GM12878 (cell line): ENCODE measurements at regions not wholly inside any gene's neighbourhood (a gene's known extent, or its start where the extent isn't known, plus 50 kb on each side); places are given as distances from the start of the nearest gene placed in this dataset.

ENCODE experiments used
- ATAC-seq: fragments of 200-7000 bp; cut with Tn5 transposase; 3 replicates; pipeline ENCODE4 v1.9.1; 2020; ENCODE audit warnings: mild to moderate bottlenecking, moderate library complexity
- BruUV-seq: library from RNA; stranded (reverse); fragments of 400-500 nt; replicated peaks from 2 replicates; lab custom pipeline; 2021; lab: Mats Ljungman, UMichigan
- CTCF ChIA-PET: fragments of 300-600 bp; sonication (Branson Sonifier 250); formaldehyde crosslinking; extraction: SDS; loops from one replicate; lab custom pipeline; 2021; ENCODE audit warnings: inconsistent platforms; lab: Yijun Ruan, JAX
- POLR2A ChIA-PET: fragments of 350-600 bp; formaldehyde crosslinking; extraction: SDS; loops from one replicate; lab custom pipeline; 2021; ENCODE audit warnings: inconsistent platforms; lab: Charles Lee
- RAD21 ChIA-PET: fragments of 300-600 bp; sonication (Branson Sonifier 250); formaldehyde crosslinking; loops from one replicate; lab custom pipeline; 2023; ENCODE audit warnings: antibody characterized with exemption; ENCODE audit not compliant: unreplicated experiment; lab: Charles Lee
- SMC1A ChIA-PET: fragments of 300-600 bp; sonication (Branson Sonifier 250); formaldehyde crosslinking; loops from one replicate; lab custom pipeline; 2023; ENCODE audit not compliant: unreplicated experiment, uncharacterized antibody; lab: Charles Lee
- DNase-seq: peaks from one replicate; pipeline ENCODE4 v3.0.0-alpha.2; 2011; ENCODE audit warnings: low read depth, low spot score
- FAIRE-seq: peaks from 3 replicates; lab custom pipeline; 2011; peaks lifted over from hg19 to GRCh38; lab: Jason Lieb, UNC
- H2AFZ ChIP-seq: 2 replicates; pipeline ENCODE4 v1.6.0; 2011; ENCODE audit warnings: low read depth, low read length, control low read depth; ENCODE audit not compliant: control insufficient read depth
- H3K27ac ChIP-seq: 2 replicates; pipeline ENCODE4 v1.5.1; 2011; ENCODE audit warnings: control low read depth; ENCODE audit not compliant: control insufficient read depth, insufficient read depth
- H3K27me3 ChIP-seq, 2 experiments: replicated peaks in 1 of 2; 2 replicates each; pipeline versions ENCODE4 v1.6.0 to v1.6.1; 2011; ENCODE audit warnings: low read length in 1 of 2; ENCODE audit not compliant: control insufficient read depth in 2 of 2, insufficient read depth in 2 of 2
- H3K36me3 ChIP-seq, 2 experiments: 2 replicates each; pipeline ENCODE4 v1.5.1; 2011; ENCODE audit warnings: low read length in 1 of 2; ENCODE audit not compliant: control insufficient read depth in 2 of 2, insufficient read depth in 2 of 2
- H3K4me1 ChIP-seq: 2 replicates; pipeline ENCODE4 v1.6.1; 2011; ENCODE audit warnings: mild to moderate bottlenecking, low read length, moderate library complexity, mixed read lengths; ENCODE audit not compliant: control insufficient read depth, insufficient read depth
- H3K4me2 ChIP-seq: 2 replicates; pipeline ENCODE4 v1.6.0; 2011; ENCODE audit warnings: control low read depth; ENCODE audit not compliant: control insufficient read depth, insufficient read depth
- H3K4me3 ChIP-seq: fragments of 200-600 bp; sonication (generic); 2 replicates; pipeline ENCODE4 v1.5.1; 2016
- H3K79me2 ChIP-seq: 2 replicates; pipeline ENCODE4 v1.6.0; 2011; ENCODE audit warnings: low read length; ENCODE audit not compliant: control insufficient read depth, insufficient read depth
- H3K9ac ChIP-seq: 2 replicates; pipeline ENCODE4 v1.8.0; 2011; ENCODE audit warnings: low read length, control low read depth, mixed read lengths; ENCODE audit not compliant: control insufficient read depth, insufficient read depth
- H3K9me3 ChIP-seq: replicated peaks from 3 replicates; pipeline ENCODE4 v1.5.1; 2011; ENCODE audit warnings: mild to moderate bottlenecking, low read length; ENCODE audit not compliant: control insufficient read depth, insufficient read depth
- H4K20me1 ChIP-seq: 2 replicates; pipeline ENCODE4 v1.6.0; 2011; ENCODE audit not compliant: control insufficient read depth, insufficient read depth
- ASH2L ChIP-seq: fragments of 300-600, 200-600 bp; sonication (generic); IDR thresholded peaks from 2 replicates; pipeline ENCODE4 v1.6.1; 2017; ENCODE audit warnings: low read depth, mild to moderate bottlenecking, borderline replicate concordance
- BACH1 ChIP-seq: fragments of 450-650 bp; IDR thresholded peaks from 2 replicates; pipeline ENCODE4 v1.6.1; 2017; ENCODE audit warnings: mild to moderate bottlenecking, borderline replicate concordance
- CEBPB ChIP-seq, 2 experiments: fragments of 150-350 bp in 1 of 2; IDR thresholded peaks; 2 replicates each; pipeline ENCODE4 v1.6.1; 2012 to 2014; ENCODE audit warnings: low read depth in 2 of 2, low read length in 2 of 2, borderline replicate concordance in 1 of 2, inconsistent platforms in 1 of 2
- HDAC6 ChIP-seq: fragments of 200-600 bp; sonication (generic); IDR thresholded peaks from one replicate; pipeline ENCODE4 v1.8.0; 2017; ENCODE audit warnings: antibody characterized with exemption; ENCODE audit not compliant: unreplicated experiment
- KAT2A ChIP-seq: conservative IDR thresholded peaks from 2 replicates; pipeline ENCODE4 v1.6.1; 2011; ENCODE audit warnings: low read depth, low read length; ENCODE audit not compliant: control insufficient read depth
- KDM1A ChIP-seq: fragments of 200-600 bp; sonication (generic); IDR thresholded peaks from 2 replicates; pipeline ENCODE4 v1.6.1; 2016; ENCODE audit warnings: borderline replicate concordance
- LARP7 ChIP-seq: fragments of 450-650 bp; IDR thresholded peaks from 2 replicates; pipeline ENCODE4 v1.6.1; 2017; ENCODE audit warnings: mild to moderate bottlenecking
- NRF1 ChIP-seq: conservative IDR thresholded peaks from 2 replicates; pipeline ENCODE4 v1.6.1; 2011; ENCODE audit warnings: mild to moderate bottlenecking, low read depth, low read length, improper control_type of control experiment
- PBX3 ChIP-seq: IDR thresholded peaks from 2 replicates; pipeline ENCODE4 v1.6.1; 2011; ENCODE audit warnings: mild to moderate bottlenecking, low read depth, low read length, moderate library complexity; ENCODE audit not compliant: insufficient replicate concordance
- RB1 ChIP-seq: fragments of 450-650 bp; formaldehyde crosslinking; IDR thresholded peaks from 2 replicates; pipeline ENCODE4 v1.6.1; 2017; ENCODE audit warnings: mild to moderate bottlenecking, borderline replicate concordance
- RFX5 ChIP-seq: IDR thresholded peaks from 2 replicates; pipeline ENCODE4 v1.6.1; 2011; ENCODE audit warnings: low read depth, low read length, improper control_type of control experiment
- SREBF2 ChIP-seq: IDR thresholded peaks from 2 replicates; pipeline ENCODE4 v1.6.1; 2012; ENCODE audit warnings: mild to moderate bottlenecking, low read length
- STAT1 ChIP-seq: fragments of 450-650 bp; conservative IDR thresholded peaks from 2 replicates; pipeline ENCODE4 v1.6.1; 2014; ENCODE audit warnings: antibody characterized with exemption, mild to moderate bottlenecking
- ZBED1 ChIP-seq: IDR thresholded peaks from 2 replicates; pipeline ENCODE4 v1.6.1; 2016; ENCODE audit warnings: borderline replicate concordance
- ZBTB33 ChIP-seq: fragments of 450-650 bp; IDR thresholded peaks from 2 replicates; pipeline ENCODE4 v1.6.1; 2017; ENCODE audit warnings: mild to moderate bottlenecking
- ZNF384 ChIP-seq: IDR thresholded peaks from 2 replicates; pipeline ENCODE4 v1.6.1; 2012; ENCODE audit warnings: low read depth, mild to moderate bottlenecking, low read length, improper control_type of control experiment, borderline replicate concordance
- ZSCAN29 ChIP-seq: fragments of 450-650 bp; IDR thresholded peaks from 2 replicates; pipeline ENCODE4 v1.6.1; 2017; ENCODE audit warnings: mild to moderate bottlenecking, moderate library complexity
- WGBS: methylation state at CpG from one replicate; pipeline ENCODE4 v1.1.6; 2016; ENCODE audit warnings: low lambda C conversion rate; ENCODE audit not compliant: insufficient replicate concordance, insufficient coverage; ENCODE audit errors: missing lambda C conversion rate; 5-methylcytosine and 5-hydroxymethylcytosine counted together
- in situ Hi-C: fragments of 300-500 bp; cut with MboI; formaldehyde crosslinking; loops from 9 replicates; pipeline ENCODE4 v1.14.3; 2018; ENCODE audit warnings: mixed read lengths
- intact Hi-C: fragments of 100-400 bp; cut with micrococcal nuclease; formaldehyde crosslinking; loops from one replicate; pipeline ENCODE4 v1.14.2; 2022; ENCODE audit not compliant: unreplicated experiment
- TF ChIP-seq, protein P1 (sequence below): IDR thresholded peaks from 2 replicates; pipeline ENCODE4 v1.6.1; 2011; ENCODE audit warnings: borderline replicate concordance, low read depth, mild to moderate bottlenecking, moderate library complexity, low read length; ENCODE audit not compliant: insufficient read depth, poor library complexity, severe bottlenecking
- TF ChIP-seq, protein P2 (sequence below): IDR thresholded peaks from 2 replicates; pipeline ENCODE4 v1.6.1; 2012; ENCODE audit warnings: low read depth, low read length, improper control_type of control experiment

DNA sequence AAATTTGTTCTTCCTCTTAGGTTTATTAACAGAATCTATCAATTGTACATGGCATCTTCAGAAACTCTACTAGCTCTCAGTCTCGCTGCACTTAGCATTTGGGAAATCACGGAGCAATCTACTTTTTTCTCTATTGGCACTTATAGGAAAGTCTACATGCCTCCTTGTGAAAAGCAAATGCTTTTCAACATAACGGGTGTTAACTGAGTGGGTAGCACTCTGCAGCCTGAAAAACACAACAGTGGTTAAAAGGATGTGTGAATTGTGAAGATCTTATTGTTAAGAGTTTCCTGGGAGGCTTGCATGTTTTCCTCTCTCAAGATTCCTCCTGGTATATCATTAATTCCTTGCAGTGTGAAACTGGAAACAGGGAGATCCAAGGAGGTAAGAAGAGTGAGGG lies 204.2 kb upstream of the SESN3 start:
- FAIRE-seq = no peak
- CTCF ChIA-PET = interaction anchor here (1.5 to 4.9 kb wide), 2 partner anchors 9 to 270 kb away, joined by 7 to 32 read pairs; no protein-coding TSS in a partner anchor

More for the DNA sequence above, 204.2 kb upstream of the SESN3 start:
- no TSS peak for BruUV-seq
- TF ChIP-seq ZBED1 = no peak
- no peak for TF ChIP-seq ASH2L
- no peak for TF ChIP-seq ZSCAN29
- TF ChIP-seq HDAC6 = no peak
- TF ChIP-seq KAT2A = no peak
- TF ChIP-seq ZNF384 = no peak
- TF ChIP-seq RB1 = no peak
- TF ChIP-seq KDM1A = no peak
- no peak for TF ChIP-seq BACH1
- no peak for TF ChIP-seq CEBPB (IDR thresholded peaks at IDR 0.05; ENCODE audit: borderline replicate concordance in 1 of 2, low read depth in 2 of 2, low read length in 2 of 2)
- TF ChIP-seq, protein P1, sequence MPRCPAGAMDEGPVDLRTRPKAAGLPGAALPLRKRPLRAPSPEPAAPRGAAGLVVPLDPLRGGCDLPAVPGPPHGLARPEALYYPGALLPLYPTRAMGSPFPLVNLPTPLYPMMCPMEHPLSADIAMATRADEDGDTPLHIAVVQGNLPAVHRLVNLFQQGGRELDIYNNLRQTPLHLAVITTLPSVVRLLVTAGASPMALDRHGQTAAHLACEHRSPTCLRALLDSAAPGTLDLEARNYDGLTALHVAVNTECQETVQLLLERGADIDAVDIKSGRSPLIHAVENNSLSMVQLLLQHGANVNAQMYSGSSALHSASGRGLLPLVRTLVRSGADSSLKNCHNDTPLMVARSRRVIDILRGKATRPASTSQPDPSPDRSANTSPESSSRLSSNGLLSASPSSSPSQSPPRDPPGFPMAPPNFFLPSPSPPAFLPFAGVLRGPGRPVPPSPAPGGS = no peak
- no peak for TF ChIP-seq ZBTB33
- no peak for TF ChIP-seq RFX5
- no peak for TF ChIP-seq PBX3
- TF ChIP-seq LARP7 = no peak
- TF ChIP-seq, protein P2, sequence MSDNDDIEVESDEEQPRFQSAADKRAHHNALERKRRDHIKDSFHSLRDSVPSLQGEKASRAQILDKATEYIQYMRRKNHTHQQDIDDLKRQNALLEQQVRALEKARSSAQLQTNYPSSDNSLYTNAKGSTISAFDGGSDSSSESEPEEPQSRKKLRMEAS = no peak
- TF ChIP-seq STAT1 = no peak
- TF ChIP-seq SREBF2 = no peak
- no peak for TF ChIP-seq NRF1
- TF ChIP-seq, all 136 proteins: peak for 0
- Histone ChIP-seq H3K27me3 (peaks cover 0 to 2% of the 10 kb centered on the region in 2 experiments; a peak in 2 of 4 replicates), H3K4me2 (no peak overlapping the region), H3K27ac (no peak overlapping the region), H3K9me3 (no peaks in the 10 kb centered on the region), H4K20me1 (no peaks in the 10 kb centered on the region), H3K9ac (no peak overlapping the region), H3K4me1 (no peaks in the 10 kb centered on the region), H3K4me3 (no peak overlapping the region), H3K36me3 (no peaks in the 10 kb centered on the region), H2AFZ (no peak overlapping the region), H3K79me2 (no peaks in the 10 kb centered on the region)
- 75% methylated on average over 3 of the region's 3 CpGs for WGBS
- RAD21 ChIA-PET = interaction anchor here (1.6 to 4.2 kb wide), 2 partner anchors 8 to 204 kb away, joined by 4 to 22 read pairs; partner anchors contain the start of gene SESN3
- POLR2A ChIA-PET = no interaction called here
- in situ Hi-C loops (no loop called here), intact Hi-C loops (no loop called here)
- SMC1A ChIA-PET = interaction anchor here (1.1 to 7.0 kb wide), 4 partner anchors 10 to 283 kb away, joined by 3 to 82 read pairs (median 4); no protein-coding TSS in a partner anchor
- ATAC-seq = no peak
- no peak for DNase-seq
